ENCODE measurements at regions not wholly inside any gene's neighbourhood (a gene's known extent, or its start where the extent isn't known, plus 50 kb on each side); places are given as distances from the start of the nearest gene placed in this dataset.
A peak's percentile ranks its signal among the peaks of the same experiment; 100 is the strongest.

DNA sequence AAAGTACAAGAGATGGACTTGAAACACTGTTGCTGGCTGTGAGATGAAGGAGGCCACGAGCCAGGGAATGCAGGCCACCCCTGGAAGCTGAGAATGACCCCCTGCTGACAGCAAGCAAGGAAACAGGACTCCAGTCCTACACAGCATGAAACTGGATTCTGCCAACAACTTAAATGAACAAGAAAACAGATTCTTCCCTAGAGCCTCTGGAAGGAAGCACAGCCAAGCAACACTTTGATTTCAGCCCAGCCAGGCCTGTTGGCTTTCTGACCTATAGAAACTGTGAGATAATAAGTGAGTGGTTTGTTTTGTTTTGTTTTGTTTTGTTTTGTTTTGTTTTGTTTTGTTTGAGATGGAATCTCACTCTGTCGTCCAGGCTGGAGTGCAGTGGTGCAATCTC is 105.3 kb upstream of the CACNA1A start:
- DNase-seq, result no peak

DNA sequence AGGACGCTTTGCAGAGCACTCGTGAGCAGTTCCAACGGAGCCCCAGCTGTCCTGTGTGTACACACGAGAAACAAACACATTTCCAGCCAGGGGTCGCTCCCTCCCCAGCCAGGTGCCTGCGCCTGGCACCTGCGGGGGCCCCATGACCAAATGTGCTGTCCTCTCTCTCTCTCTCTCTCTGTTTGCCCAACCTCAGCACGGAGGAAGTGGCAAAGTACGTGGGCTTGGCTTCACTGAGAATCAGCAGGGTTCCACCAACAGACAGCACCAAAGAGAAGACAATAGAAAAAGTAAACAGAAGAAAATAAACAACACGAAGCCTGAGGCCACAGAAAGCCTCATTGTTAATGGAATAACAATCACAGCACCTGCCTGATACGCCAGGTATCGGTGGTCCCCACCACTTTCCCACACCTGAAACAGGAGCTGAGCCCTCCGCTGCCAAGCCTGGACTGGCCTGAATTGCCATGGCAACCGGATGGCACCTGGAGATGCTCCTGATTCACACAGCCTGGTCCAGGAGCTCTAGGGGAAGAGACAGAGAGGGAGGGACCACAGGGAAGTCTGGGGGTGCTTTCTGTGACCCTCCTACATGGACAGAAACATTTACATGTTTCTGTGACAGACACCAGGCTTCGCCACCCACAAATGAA is 103.9 kb upstream of the CACNA1A start:
- no peak for DNase-seq

DNA sequence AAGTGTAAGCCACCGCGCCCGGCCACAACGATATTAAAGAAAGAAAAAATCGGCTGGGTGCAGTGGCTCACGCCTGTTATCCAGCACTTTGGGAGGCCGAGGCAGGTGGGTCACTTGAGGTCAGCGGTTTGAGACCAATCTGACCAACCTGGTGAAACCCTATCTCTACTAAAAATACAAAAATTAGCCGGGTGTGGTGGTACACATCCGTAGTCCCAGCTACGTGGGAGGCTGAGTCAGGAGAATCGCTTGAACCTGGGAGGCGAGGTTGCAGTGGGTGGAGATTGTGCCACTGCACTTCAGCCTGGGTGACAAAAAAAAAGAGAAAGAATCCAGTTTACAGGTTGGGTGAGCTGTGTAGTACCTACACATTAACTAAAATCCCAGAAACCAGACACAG is 99.9 kb upstream of the CACNA1A start:
- DNase-seq, result no peak

DNA sequence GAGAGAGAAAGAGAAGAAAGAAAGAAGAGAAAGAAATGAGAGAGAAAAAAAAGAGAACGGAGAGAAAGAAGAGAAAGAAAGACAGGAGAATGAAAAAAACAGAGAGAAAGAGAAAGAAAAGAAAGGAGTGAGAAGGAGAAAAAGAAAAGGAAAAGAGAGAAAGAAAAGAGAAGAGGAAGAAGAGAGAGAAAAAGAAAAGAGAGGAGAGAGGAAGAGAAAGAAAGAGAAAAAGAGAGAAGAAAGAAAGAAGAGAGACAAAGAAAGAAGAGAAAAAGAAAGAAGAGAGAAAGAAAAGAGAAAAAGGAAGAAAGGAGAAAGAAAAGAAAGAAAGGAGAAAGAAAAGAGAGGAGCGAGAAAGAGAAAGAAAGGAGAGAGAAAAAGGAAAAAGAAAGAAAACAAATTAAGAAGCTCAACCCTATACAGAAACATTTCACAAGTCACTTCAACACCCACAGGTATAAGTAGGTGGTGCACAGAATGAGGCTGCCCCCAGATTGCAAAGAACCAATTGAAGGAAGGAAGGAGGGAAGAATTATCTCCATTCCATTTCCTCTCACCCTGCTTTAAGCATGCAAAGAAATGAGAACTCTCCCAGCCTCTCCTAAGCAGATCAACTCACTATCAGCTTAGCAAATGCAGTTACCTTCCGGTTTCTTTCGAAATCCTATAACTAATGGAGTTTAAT is 98.8 kb upstream of the CACNA1A start:
- no peak for DNase-seq

DNA sequence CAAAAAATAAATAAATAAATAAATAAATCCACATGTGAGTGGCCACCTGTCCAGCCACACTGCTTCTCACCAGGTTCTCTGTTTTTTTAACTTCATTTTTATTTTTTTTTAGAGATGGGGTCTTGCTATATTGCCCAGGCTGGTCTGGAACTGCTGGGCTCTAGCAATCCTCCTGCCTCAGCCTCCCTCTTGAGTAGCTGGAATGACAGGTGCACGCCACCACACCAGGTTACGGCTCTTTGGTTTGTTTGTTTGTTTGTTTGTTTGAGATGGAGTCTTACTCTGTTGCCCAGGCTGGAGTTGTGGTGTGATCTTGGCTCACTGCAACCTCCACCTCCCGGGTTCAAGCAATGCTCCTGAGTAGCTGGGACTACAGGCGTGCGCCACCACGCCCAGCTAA is 94.5 kb upstream of the CACNA1A start:
- no peak for DNase-seq

DNA sequence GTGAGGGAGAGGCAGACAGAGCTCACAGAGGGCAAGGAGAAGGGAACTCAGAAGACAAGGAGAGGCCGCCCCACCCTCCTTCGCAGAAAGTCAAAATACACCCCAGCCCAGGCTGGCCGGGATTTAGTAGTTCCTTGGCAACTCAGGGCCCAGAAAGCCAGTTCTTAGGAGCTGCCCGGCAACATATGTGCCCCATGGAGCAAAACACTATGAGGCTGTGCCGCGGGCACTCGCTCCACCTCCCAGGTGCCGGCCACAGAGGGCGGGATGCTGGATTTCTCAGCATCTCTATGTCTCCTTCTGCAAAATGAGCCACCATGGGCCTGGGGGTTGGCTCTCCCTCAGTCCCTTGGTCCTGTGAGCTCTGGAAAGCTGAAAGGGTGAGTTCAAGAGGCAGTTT is 93.8 kb upstream of the CACNA1A start:
- DNase-seq, result no peak

DNA sequence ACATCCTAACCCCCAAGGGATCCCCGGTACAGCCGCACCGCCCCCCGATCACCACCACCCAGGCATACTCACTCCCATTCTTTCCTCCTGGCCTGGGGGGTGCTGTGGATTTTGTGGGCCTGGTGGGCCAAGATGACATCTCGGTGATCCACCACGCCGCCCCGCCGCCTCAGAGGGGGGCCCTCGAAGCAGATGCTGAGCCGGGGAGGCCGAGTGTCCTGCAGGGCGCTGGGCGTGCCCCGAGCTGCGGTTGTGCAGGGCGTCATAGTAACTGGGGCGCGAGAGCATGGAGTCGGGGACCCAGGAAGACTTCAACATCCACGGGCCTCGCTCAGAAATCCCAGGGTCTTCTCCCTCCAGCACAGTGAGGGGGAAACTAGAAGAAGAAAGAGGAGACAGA is 93.4 kb upstream of the CACNA1A start:
- DNase-seq, result no peak

DNA sequence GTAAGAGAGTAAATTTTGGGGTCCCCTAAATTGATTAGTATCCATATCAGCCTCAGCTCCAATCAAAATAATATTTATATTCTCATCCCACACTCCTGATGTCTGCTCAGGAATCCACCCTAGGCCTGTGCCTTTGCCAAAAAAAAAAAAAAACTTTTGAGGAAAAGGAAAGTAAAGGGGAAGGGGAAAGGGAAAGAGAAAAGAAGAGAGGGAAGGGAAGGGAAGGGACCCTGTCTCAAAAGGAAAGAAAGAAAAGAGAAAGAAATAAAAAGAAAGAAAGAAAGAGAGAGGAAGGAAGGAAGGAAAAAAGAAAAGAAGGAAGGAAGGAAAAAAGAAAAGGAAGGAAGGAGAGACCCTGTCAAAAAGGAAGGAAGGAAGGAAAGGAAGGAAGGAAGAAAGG is 91.8 kb upstream of the CACNA1A start:
- DNase-seq, result no peak

DNA sequence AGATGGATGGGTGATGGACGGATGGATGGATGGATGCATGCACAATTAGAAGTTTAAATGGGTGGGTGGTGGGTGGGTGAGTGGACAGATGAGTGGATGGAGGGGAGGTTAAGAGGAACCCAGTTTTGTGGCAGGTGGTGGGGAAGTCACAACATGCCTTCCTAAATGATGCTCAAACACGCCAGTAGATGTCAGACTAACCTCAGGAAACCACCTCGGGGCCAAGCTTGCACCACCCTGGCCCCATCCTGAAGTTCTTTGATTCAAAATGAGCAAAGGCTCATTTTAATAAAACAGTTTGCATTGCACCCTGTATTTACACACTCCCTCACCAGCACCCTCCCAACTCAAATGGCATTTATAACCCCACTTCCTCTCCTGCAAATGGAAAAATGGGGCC is 91.4 kb upstream of the CACNA1A start:
- DNase-seq, result peak in 38 of 58 donors; percentile 2 to 61 (median 19)

DNA sequence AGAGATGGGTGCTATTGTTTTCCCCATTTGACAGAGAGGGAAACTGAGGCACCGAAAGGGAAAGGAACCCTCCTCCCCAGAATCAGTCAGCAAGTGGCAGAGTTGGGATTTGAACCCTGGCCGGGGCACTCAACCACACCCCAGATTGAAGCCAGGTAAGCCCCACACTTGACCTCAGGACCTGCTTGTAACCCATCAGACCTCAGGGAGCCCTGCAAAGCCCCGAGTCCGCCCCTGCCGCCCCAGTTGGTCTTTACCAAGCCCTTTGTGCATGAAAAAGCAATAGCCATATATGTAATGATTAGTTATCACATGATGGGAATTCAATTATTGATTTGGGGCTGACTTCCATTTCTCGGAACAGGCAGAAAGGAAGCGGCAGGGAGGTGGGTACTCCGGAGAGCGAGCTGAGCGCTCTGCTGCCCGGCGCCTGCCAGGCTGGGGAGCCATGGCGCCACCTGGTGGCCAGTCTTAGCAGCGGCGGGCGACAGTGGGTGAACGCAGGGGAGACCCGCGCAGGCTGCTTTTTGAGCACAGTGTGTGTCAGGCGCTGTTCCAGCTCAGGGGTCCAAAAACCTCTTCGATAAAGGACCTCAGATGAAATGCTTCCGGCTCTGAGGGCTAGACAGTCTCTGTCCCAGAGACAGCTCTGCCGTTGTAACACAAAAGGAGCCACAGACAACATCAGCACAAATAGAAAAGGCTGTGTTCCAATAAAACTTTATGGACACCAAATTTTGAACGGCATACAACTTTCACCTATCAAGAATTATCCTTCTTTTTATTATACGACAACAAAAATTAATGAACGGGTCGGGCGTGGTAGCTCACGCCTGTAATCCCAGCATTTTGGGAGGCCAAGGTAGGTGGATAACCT is 82.9 kb upstream of the CACNA1A start:
- DNase-seq, result peak in 56 of 58 donors; percentile 7 to 84 (median 44)

DNA sequence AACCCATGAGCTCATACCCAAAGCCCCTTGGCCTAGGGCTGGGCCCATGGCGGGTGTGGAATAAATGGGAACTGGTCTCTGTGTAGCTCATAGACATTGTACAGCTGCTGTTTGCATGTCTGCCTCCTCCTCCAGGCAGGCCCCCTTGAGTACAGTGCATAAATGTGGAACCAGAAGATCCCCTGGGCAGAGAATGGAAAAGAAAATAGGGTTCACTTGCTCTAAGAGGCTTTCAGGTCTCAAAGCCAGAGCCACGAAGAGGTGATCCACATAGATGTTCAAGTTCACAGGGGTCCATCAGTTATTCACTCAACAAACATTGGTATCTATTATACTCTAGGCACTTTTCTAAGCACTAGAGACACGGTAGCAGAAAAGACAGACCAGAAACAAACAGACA is 79.2 kb upstream of the CACNA1A start:
- no peak for DNase-seq

DNA sequence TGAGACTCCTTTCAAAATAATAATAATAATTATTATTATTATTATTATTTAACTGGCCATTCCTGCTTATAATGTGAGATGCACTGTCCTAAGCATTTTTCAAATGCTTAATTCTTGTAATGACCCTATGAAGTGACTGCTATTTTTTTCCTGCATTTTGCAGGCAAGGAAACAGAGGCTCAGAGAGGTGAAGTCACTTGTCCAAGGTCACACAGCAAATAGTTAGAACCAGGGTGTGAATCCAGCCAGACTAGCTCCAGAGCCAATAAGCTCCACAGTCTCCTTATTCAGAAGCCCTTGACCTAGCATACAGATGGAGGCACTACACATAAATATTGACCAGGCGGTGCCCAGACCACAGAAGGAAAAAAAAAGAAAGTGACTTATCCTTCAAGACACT is 77.5 kb upstream of the CACNA1A start:
- DNase-seq, result no peak

DNA sequence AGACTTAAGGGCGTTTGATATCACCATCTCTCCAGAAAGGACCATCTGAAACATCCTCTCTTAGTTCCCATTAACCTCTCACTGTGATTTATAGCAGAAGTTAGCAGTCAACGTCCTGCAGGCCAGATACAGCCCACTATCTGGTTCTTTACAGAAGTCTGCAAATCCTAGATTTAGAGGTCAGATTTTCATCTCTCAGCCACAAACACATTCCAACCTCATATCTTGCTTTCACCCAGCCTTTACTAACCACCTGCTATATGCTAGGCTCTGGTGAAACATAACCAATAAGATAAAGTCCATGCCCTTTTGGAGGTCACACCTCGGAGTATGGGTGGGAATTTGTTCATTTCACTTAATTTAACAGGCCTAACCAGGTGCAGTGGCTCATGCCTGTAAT is 76.8 kb upstream of the CACNA1A start:
- no peak for DNase-seq

DNA sequence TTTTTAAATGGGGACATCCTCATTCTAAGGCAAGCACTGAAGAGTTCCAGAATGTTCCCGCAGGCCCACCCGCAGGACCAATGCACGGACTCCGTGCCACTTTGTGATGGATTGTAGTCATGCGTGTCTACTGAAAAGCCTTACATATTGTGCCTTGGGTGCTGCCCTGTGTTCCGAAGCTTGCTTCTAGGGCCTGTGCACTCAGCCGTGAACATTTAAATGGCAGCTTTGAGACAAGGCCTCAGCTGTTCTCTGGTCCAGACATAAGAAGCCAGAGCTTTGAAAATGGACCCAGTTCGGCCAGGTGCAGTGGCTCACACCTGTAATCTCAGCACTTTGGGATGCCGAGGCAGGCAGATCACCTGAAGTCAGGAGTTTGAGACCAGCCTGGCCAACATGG is 75.3 kb upstream of the CACNA1A start:
- DNase-seq, result no peak

DNA sequence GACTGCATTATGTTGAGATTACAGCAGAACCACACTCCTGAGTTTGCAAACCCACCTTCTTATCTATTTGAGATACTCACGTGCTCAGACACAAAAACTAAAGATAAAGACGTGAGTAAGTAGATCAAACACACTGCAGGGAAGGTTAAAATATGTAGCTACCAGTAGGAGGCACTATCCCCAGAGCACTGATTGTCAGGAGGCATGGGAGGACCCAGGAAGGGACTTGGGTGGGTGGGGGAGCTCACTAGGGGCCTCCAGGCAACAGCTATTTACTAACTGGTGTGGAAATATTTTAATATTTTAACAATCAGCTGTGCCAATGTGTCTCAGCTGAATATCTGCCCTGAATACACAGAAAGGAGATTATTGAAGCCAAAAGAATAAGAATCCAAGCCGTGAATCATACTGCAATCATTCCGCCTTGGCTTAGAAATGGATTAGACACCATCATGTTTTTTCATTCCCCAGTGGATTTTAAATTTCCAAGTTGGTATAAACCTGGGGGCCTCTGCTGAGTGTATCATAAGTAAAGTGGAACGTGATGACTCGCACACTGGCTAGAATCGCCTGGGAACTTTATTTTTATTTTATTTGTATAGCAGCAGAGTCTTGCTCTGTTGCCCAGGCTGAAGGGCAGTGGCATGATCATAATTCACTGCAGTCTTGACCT is 73.2 kb upstream of the CACNA1A start:
- DNase-seq, result no peak

DNA sequence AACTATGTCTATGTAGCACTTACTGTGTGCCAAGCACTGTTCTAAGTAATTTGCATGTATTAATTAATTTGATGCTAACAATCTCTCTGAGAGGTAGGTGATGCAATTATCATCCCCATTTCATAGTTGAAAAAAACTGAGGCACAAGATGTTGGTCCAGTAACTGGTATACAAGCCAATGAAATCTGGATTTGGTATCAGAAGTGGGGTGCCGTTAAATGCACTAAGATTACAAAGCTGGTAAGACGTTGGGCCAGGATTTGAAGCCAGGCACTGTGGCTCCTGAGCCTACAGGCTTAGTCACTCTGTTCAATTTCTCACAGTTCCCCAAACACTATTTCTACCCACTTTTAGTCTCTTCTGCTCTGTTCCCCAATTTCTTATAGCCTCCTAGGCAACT is 70.4 kb upstream of the CACNA1A start:
- DNase-seq, result no peak

DNA sequence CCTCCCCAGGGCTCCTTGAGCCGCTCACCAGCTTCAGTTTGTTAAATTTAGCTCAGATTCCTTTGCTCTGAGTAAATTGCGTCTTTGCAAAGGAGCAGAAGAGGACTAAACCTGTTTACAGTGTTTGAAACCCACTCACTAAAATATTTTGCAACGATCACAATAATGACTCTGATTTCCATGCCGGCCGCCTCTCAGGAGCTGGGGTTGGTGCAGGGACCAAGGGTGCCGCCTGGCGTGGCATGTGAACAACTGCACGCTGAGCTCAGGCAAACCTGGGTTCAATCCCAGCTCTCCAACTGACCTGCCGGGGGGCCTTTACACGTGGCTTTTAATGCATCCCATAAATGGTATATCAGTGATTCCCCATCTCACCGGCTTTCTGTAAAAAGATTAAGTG is 68.7 kb upstream of the CACNA1A start:
- DNase-seq, result peak in 5 of 58 donors; percentile 3 to 18 (median 11)

DNA sequence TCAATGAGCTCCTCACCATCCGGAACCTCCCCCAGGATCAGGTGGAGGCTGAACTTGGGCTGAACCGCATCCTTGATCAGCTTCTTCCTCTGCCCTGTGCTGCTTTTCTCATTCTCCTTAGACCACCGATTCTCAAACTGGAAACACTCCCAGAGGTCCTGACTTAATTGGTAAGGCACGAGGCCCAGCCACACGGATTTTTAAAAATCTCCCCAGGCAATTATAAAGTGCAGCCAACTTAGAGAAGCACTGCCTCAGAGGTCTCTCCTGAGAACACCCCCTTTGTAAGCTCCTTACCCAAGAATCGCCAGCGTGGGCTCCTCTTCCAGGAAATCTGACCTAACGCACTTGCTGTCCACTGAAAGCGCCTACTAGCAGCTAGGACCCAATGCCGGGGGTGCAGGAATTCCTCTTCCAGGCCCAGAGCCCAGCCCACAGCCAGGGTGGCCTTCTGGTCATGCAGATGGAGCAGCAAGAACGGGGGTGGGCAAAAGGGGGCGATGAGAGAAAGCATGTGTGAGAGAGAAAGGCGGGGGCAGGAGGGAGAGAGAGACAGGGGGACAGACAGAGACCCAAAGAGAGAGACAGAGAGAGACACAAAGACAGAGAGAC is 66.9 kb upstream of the CACNA1A start:
- peak in 4 of 58 donors; percentile 3 to 23 (median 4) for DNase-seq

DNA sequence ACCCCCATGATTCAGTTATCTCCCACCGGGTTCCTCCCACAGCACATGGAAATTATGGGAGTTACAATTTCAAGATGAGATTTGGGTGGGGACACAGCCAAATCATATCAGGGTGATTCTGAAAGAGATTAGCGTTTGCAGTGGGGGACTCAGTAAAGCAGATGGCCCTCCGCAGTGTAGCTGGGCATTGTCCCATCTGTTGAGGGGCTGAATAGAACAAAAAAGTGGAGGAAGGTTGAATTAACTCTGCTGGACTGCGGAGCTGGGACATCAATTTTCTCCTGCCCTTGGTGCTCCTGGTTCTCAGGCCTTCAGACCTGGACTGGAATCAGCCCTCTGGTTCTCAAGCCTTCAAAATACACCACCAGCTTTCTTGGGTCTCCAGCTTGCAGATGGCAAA is 55.2 kb upstream of the CACNA1A start:
- DNase-seq, result no peak

DNA sequence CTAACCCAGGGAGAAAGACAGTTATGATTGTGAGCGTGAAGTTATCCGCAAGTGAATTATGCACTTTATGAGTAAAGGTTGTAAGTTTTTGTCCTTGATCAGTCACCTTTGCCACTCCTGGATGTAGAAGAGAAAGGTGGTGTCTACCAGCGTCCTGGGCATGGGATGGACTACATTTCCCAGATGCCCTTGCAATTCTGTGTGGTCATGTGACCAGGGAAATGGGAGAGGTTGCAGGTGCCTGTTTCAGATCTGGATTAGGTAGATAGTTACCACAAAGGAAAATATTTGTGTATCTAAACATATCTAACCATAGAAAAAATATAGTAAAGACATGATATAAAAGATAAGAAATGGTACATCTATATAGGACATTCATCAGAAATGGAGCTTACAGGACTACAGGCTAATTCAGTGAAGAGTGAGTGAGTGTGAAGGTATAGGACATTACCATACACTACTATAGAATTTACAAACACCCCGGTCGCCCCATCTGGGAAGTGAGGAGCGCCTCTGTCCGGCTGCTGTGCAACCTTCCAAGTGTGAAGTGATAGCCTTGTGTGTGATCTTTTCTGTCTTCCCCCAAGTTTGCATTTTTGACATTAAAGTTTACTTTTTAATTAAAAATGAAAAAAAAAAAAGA is 51.6 kb upstream of the CACNA1A start:
- DNase-seq, result peak in 5 of 58 donors; percentile 2 to 32 (median 14)

DNA sequence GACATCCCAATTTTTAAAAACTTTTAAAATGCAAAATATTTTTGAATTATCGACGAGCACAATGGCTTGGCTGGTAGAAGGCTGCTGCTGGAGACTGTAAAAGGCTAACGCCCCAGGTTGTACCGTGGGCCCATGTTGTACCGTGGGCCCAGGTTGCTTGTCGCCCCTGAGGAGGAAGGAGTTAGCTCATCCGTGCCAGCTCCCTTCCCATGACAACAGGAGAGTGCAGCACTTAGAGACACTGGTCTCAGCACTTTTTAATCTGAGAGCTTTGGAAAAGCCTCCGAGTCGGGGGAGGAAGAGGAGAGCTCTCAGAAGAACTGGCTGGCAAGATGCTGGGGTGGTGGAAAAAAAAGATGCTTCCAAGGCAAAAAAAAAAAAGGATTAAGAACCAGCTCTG is 50.3 kb upstream of the CACNA1A start:
- DNase-seq, result peak in 15 of 58 donors; percentile 3 to 57 (median 13)

Measured in anterior cingulate cortex (tissue), 58 donors.